Skeletal muscle tissue (tissue), 3 donors: ENCODE measurements at regions not wholly inside any gene's neighbourhood (a gene's known extent, or its start where the extent isn't known, plus 50 kb on each side); places are given as distances from the start of the nearest gene placed in this dataset.

Experiments used
- H3K27ac ChIP-seq: one replicate; pipeline ENCODE4 v1.7.0; 2013; ENCODE audit warnings: mild to moderate bottlenecking, low read depth, low read length, inconsistent platforms
- H3K27me3 ChIP-seq, 3 donors: one replicate each; pipeline ENCODE4 v1.7.0; 2013; ENCODE audit warnings: low read length in 3 of 3; ENCODE audit not compliant: control insufficient read depth in 3 of 3, insufficient read depth in 3 of 3
- H3K36me3 ChIP-seq, 3 donors: one replicate each; pipeline ENCODE4 v1.7.0; 2013; ENCODE audit warnings: low read length in 3 of 3; ENCODE audit not compliant: control insufficient read depth in 3 of 3, insufficient read depth in 3 of 3
- H3K4me1 ChIP-seq, 3 donors: one replicate each; pipeline ENCODE4 v1.7.0; 2013; ENCODE audit warnings: low read length in 3 of 3, mild to moderate bottlenecking in 3 of 3; ENCODE audit not compliant: control insufficient read depth in 3 of 3, insufficient read depth in 3 of 3
- H3K4me3 ChIP-seq, 3 donors: one replicate each; pipeline ENCODE4 v1.7.0; 2013; ENCODE audit warnings: low read length in 3 of 3
- H3K9ac ChIP-seq, 3 donors: one replicate each; pipeline ENCODE4 v1.7.0; 2013; ENCODE audit warnings: low read length in 3 of 3, mild to moderate bottlenecking in 3 of 3, moderate library complexity in 2 of 3, low read depth in 1 of 3
- H3K9me3 ChIP-seq, 3 donors: one replicate each; pipeline ENCODE4 v1.7.0; 2013; ENCODE audit warnings: low read length in 3 of 3; ENCODE audit not compliant: control insufficient read depth in 3 of 3
- donor health status: Osteomylitis.

DNA sequence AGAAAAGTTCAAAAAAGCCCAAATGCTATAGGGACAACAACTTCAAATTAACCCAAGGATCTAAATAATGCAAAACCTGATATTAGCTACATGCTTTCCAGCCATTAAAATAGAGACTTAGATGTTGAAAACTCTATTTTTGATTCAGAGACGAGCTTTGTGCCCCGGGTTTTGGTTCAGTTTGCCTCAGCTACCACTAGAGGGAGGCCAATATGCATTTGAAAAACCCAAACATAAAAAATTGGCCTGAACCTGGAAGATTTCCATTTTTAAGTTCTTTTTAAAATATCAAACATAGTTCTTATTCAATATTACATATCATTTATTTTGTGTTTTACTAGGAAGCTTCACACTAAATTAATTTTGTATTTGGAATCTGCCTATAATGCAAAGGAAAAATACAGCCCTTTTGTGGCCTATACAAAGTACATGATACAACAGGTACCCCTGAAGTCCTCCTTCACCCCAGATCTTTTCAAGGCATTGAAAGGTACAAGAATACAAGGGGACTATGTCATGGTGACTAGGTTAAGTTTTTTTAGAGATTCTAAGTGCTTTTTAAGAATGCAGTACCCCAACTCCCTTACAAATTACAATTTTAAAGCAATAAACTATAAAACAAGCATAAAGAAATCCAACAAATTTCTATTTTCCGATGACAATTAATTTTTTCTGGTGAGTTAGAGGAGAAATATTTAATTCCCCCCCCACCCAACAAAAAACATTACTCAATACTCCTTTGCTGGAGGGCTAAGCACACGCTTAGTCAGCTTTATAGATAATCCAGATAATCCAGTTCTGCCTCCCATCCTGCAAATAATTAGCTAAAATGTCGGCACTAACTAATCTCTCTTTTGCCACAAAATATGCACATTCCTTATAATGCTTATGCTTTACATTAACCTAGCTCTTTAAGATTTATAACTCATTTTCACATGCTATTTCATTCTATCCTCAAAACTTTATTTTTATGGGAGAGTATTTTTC, 97.7 kb upstream of the PTPN13 start:
- no peak overlapping the region for H3K4me3 ChIP-seq

DNA sequence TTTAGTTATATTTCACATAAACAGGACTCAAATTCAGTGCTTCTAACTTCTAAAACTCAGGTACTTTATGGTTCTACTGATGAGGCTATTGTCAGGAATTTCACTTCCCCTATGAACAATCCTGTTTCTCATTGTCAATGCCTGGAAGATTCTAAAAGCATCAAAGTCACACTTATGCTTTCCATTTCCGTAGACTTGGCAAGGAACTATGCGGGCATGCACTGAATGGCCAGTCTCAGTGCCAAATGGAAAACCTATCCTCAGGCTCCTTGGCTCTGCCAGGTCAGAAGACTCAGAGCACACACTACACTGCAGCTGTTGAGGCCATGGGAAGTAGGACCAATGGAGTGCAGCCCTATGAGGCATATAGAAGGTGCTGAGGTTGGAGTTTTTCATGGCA, 97.0 kb upstream of the PTPN13 start:
- no peak overlapping the region for H3K9ac ChIP-seq
- H3K9me3 ChIP-seq: no peaks in the 10 kb centered on the region
- no peak overlapping the region for H3K27ac ChIP-seq

More for the DNA sequence above, 97.7 kb upstream of the PTPN13 start:
- no peak overlapping the region for H3K27ac ChIP-seq
- peaks cover 7 to 11% (median 9%) of the 10 kb centered on the region in 3 donors for H3K4me1 ChIP-seq
- H3K27me3 ChIP-seq: no peaks in the 10 kb centered on the region
- no peak overlapping the region for H3K9ac ChIP-seq
- no peaks in the 10 kb centered on the region for H3K9me3 ChIP-seq
- no peaks in the 10 kb centered on the region for H3K36me3 ChIP-seq

DNA sequence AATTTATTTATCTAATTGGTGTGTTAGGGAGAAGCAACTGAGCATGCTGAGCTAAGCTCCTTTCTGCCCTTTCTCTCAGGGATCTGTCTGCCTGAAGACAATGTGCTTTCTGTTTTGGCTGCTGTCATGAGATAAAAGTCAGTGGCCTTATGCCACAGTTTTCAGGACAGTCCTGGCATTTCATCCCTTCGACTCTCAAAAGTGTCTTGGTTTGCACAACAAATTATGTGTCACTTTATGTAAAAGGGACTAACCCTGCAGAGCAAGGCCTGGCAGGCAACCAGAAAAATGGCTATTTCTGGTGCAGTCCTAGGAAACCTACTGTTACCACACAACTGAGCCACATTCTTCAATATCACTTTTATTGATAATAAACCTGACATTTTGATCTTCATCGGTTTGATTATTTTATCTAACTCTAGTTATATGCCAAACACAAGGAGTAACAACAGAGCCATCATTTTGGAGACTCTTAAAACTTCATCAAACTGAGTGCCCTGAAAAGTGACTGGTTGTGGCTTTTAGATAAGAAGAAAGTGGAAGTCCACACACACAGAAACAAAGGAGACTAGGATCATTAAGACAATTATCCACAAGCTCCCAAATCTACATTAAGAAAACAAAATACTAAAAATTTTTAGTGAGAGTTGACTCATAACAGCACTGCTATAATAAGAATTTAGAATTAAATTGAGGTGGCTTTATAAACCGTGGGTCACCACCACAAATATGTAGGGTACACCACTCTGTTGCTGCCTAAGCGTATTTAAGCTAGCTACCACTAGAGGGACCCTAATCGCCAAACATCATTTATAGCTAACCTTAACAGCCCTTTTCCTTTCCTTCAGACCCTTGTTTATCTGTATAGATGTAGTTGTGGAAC, 95.9 kb upstream of the PTPN13 start:
- Histone ChIP-seq H3K4me1 (peaks cover 7 to 11% (median 9%) of the 10 kb centered on the region in 3 donors), H3K27me3 (no peaks in the 10 kb centered on the region), H3K36me3 (no peaks in the 10 kb centered on the region), H3K4me3 (no peak overlapping the region), H3K9me3 (no peaks in the 10 kb centered on the region), H3K9ac (no peak overlapping the region), H3K27ac (no peak overlapping the region)

More for the DNA sequence above, 97.0 kb upstream of the PTPN13 start:
- Histone ChIP-seq H3K36me3 (no peaks in the 10 kb centered on the region), H3K4me3 (no peak overlapping the region), H3K27me3 (no peaks in the 10 kb centered on the region), H3K4me1 (peaks cover 7 to 11% (median 9%) of the 10 kb centered on the region in 3 donors)

DNA sequence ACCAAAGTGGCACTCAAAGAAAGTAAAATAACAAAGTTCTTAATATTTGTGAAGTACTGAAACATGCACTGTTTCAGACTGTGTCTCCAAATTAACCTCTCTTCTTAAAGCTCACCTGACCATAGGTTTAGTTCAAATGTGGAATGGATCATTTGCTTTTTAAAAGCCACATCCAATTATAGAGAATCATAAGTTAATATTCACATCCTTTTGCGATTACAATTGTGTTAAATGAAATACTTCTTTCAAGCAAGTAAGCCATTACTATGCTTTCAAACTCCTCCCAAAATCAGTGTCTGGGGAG, 95.3 kb upstream of the PTPN13 start:
- Histone ChIP-seq H3K9ac (no peak overlapping the region), H3K9me3 (no peaks in the 10 kb centered on the region), H3K4me3 (no peak overlapping the region), H3K4me1 (peaks cover 7 to 11% (median 9%) of the 10 kb centered on the region in 3 donors), H3K27me3 (no peaks in the 10 kb centered on the region), H3K36me3 (no peaks in the 10 kb centered on the region), H3K27ac (no peak overlapping the region)

DNA sequence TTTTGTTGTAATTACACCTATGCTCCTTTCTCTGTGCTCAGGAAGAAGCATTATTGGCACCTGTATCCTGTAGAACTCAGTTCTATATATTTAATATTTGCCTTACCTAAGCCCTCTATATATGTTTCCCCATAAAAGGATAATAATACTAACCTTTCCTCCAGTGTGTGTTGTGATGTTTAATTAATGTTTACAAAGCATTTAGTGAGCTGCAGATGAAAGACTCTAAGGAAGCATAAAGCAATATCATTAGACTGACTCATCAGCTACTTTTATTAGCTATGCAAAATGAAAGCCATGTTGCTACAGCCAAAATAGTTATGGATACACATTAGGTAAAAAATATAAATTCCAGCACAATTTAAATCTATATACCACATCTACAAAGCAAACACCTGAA, 93.6 kb upstream of the PTPN13 start:
- no peak overlapping the region for H3K4me3 ChIP-seq
- peaks cover 7 to 11% (median 9%) of the 10 kb centered on the region in 3 donors for H3K4me1 ChIP-seq
- no peaks in the 10 kb centered on the region for H3K27me3 ChIP-seq
- no peaks in the 10 kb centered on the region for H3K9me3 ChIP-seq
- no peak overlapping the region for H3K9ac ChIP-seq
- no peaks in the 10 kb centered on the region for H3K36me3 ChIP-seq
- H3K27ac ChIP-seq: no peak overlapping the region

DNA sequence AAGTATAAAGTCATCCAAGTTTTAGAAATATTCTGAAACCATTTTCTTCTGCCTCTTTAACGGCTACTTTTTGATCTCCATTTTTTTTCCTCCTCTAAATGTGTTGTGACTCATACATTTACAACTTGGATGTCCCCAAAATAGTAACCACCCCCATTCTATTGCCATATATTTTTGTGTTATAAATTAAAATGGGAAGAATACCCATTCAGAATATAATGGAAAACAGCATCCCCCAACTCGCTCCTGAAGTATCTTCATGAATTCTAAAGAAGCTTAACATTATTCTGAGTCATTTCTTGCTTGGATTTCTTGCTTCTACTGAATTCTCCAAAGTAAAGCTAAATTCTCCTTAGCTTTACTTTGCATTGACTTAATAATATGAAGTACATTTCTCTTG, 92.0 kb upstream of the PTPN13 start:
- no peaks in the 10 kb centered on the region for H3K36me3 ChIP-seq
- H3K27ac ChIP-seq: no peak overlapping the region
- no peaks in the 10 kb centered on the region for H3K9me3 ChIP-seq
- no peak overlapping the region for H3K9ac ChIP-seq
- H3K4me3 ChIP-seq: no peak overlapping the region
- peaks cover 7 to 11% (median 9%) of the 10 kb centered on the region in 3 donors for H3K4me1 ChIP-seq
- no peaks in the 10 kb centered on the region for H3K27me3 ChIP-seq

DNA sequence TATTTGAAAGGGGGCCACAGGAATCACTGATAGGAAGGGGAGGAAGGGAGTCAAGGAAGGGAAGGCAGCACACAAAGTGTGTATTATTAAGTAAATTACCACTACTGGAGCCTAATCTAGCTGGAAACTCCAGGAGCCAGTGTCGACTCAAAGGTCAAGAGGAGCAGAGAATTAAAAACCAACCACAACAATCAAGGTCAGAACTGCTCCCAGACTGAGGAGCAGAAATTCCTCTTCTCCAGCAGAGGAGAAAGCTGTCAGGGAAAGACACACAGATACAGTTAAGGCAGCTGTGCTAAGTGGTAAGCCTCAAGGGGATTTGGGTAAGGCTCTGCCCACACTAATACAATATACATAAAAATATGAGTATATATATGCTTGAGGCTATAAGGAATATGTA, 87.5 kb upstream of the PTPN13 start:
- Histone ChIP-seq H3K27me3 (no peaks in the 10 kb centered on the region), H3K4me1 (peaks cover 0 to 4% (median 0%) of the 10 kb centered on the region in 3 donors), H3K9me3 (no peaks in the 10 kb centered on the region), H3K36me3 (no peaks in the 10 kb centered on the region), H3K4me3 (no peak overlapping the region), H3K9ac (no peak overlapping the region), H3K27ac (no peak overlapping the region)

DNA sequence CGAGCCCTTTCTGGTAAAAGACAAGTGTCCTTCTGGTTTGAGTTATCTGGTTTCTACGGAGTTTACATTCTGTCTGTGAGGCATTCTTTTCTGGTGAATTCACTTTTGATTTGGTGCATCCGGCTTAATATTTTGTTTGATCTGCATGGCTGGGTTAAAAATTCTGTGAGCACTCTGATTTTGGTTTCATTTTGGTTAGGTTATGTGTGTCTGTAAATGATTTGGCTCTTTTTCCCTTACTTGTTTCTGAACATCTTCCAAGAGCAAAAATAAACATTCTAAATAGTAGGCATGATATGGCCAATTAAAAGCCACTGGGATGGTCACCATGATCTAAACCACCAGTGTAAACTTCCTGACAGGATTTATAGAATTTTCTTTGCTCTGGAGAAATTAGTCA, 85.7 kb upstream of the PTPN13 start:
- H3K4me3 ChIP-seq: peak overlapping the region in 1 of 3 donors; percentile 1
- H3K4me1 ChIP-seq: peaks cover 0 to 4% (median 0%) of the 10 kb centered on the region in 3 donors
- H3K9ac ChIP-seq: peak overlapping the region in 1 of 3 donors; percentile 7
- no peaks in the 10 kb centered on the region for H3K9me3 ChIP-seq
- no peaks in the 10 kb centered on the region for H3K36me3 ChIP-seq
- no peaks in the 10 kb centered on the region for H3K27me3 ChIP-seq
- no peak overlapping the region for H3K27ac ChIP-seq

DNA sequence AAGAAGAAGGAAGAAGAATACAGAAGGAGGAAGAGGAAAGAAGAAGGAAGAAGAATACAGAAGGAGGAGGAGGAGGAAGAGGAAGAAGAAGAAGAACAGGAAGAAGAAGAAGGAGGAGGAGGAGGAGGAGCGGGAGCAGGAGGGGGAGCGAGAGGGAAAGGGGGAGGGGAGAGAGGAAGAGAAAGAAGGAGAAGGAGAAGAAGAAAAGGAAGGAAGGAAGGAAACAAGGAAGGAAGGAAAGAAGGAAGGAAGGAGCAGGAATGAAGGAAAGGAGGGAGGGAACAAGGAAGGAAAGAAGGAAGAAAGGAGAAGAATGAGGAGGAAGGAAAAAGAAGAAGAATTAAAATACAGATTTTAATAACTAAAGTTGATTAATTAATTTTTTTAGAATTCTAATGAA, 82.5 kb upstream of the PTPN13 start:
- Histone ChIP-seq H3K9me3 (no peaks in the 10 kb centered on the region), H3K36me3 (no peaks in the 10 kb centered on the region)

DNA sequence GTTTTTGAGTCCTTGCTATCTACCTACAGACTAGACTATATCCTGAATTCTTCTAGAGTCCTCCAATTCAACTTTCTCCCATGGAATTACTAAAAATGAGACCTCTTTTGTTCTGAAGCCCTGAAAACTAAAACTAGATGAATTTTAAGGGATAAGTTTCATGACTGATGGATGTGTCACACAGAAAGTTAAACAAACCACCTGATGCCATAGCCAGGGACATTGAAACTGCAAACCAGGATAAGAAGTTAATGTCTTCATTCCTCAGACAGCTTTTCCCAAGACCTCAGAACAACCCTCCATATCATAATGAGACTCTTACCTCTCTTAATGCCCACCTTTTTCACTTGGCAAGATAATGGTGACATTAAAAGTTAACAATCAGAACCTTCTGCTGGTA, 81.5 kb upstream of the PTPN13 start:
- H3K9me3 ChIP-seq: no peaks in the 10 kb centered on the region

More for the DNA sequence above, 82.5 kb upstream of the PTPN13 start:
- H3K9ac ChIP-seq: no peak overlapping the region
- no peak overlapping the region for H3K27ac ChIP-seq
- no peak overlapping the region for H3K4me3 ChIP-seq
- H3K27me3 ChIP-seq: no peaks in the 10 kb centered on the region
- peaks cover 0 to 4% (median 0%) of the 10 kb centered on the region in 3 donors for H3K4me1 ChIP-seq

More for the DNA sequence above, 81.5 kb upstream of the PTPN13 start:
- Histone ChIP-seq H3K27ac (no peak overlapping the region), H3K9ac (no peak overlapping the region), H3K27me3 (no peaks in the 10 kb centered on the region), H3K36me3 (no peaks in the 10 kb centered on the region), H3K4me1 (peaks cover 0 to 4% (median 0%) of the 10 kb centered on the region in 3 donors), H3K4me3 (no peak overlapping the region)
